HepG2 (cell line): ENCODE measurements at regions not wholly inside any gene's neighbourhood (a gene's known extent, or its start where the extent isn't known, plus 50 kb on each side); places are given as distances from the start of the nearest gene placed in this dataset.

ENCODE experiments used
- ATAC-seq: fragments of 200-7000 bp; cut with Tn5 transposase; 3 replicates; pipeline ENCODE4 v1.9.1; 2020; ENCODE audit warnings: mild to moderate bottlenecking, moderate library complexity
- BruUV-seq: library from RNA; stranded (reverse); fragments of 400-500 nt; replicated peaks from 2 replicates; lab custom pipeline; 2021; lab: Mats Ljungman, UMichigan
- CTCF ChIA-PET: fragments of 300-600 bp; formaldehyde crosslinking; extraction: SDS; loops from one replicate; lab custom pipeline; 2021; ENCODE audit warnings: low total read pairs, inconsistent platforms, low intra/inter-chr PET ratio; lab: Yijun Ruan, JAX
- POLR2A ChIA-PET: fragments of 350-600 bp; sonication (Branson Sonifier 250); formaldehyde crosslinking; loops from one replicate; lab custom pipeline; 2020; ENCODE audit warnings: antibody characterized with exemption, inconsistent platforms; lab: Yijun Ruan, JAX
- DNase-seq: peaks from one replicate; pipeline ENCODE4 v3.0.0-alpha.2; 2015; ENCODE audit warnings: low spot score
- FAIRE-seq: peaks from 3 replicates; lab custom pipeline; 2011; peaks lifted over from hg19 to GRCh38; lab: Jason Lieb, UNC
- H2AFZ ChIP-seq: one replicate; pipeline ENCODE4 v1.6.1; 2011; ENCODE audit warnings: low read length, inconsistent platforms
- H3K27ac ChIP-seq: fragments of 300-600 bp; 3 replicates; pipeline ENCODE4 v1.8.0; 2011; ENCODE audit warnings: mixed run types, mild to moderate bottlenecking, mixed read lengths, low read length, inconsistent platforms; ENCODE audit not compliant: insufficient read depth; ENCODE audit errors: extremely low read length
- H3K27me3 ChIP-seq, 2 experiments: fragments of 200-600 bp in 1 of 2; 2 replicates in 1 of 2; 3 replicates in 1 of 2; pipeline versions ENCODE4 v1.6.0 to v1.8.0; 2011; ENCODE audit warnings: low read length in 2 of 2, mild to moderate bottlenecking in 2 of 2, moderate library complexity in 2 of 2, inconsistent platforms in 1 of 2; ENCODE audit not compliant: insufficient read depth in 2 of 2, control insufficient read depth in 1 of 2
- H3K36me3 ChIP-seq, 2 experiments: fragments of 200-600 bp in 1 of 2; replicated peaks in 1 of 2; 2 replicates in 1 of 2; 3 replicates in 1 of 2; pipeline versions ENCODE4 v1.5.1 to v1.8.0; 2011; ENCODE audit warnings: low read length in 2 of 2, inconsistent platforms in 1 of 2; ENCODE audit not compliant: insufficient read depth in 2 of 2, control insufficient read depth in 1 of 2
- H3K4me1 ChIP-seq: 2 replicates; pipeline ENCODE4 v1.5.1; 2012; ENCODE audit warnings: low read length, inconsistent platforms; ENCODE audit not compliant: insufficient read depth
- H3K4me2 ChIP-seq: 2 replicates; pipeline ENCODE4 v1.6.0; 2011; ENCODE audit warnings: low read depth, low read length, inconsistent platforms
- H3K4me3 ChIP-seq, 3 experiments: fragments of 200-600 bp in 1 of 3; sonication (generic), shearing (Covaris generic) in 1 of 3; replicated peaks in 1 of 3; 2 replicates each; pipeline ENCODE4 v1.5.1; 2011 to 2016; ENCODE audit warnings: low read length in 3 of 3, inconsistent platforms in 2 of 3, low read depth in 2 of 3, mild to moderate bottlenecking in 2 of 3, control low read depth in 1 of 3, mixed read lengths in 1 of 3; ENCODE audit not compliant: insufficient read depth in 1 of 3
- H3K79me2 ChIP-seq: one replicate; pipeline ENCODE4 v1.6.1; 2011; ENCODE audit warnings: low read length, inconsistent platforms; ENCODE audit not compliant: insufficient read depth
- H3K9ac ChIP-seq: 2 replicates; pipeline ENCODE4 v1.6.0; 2011; ENCODE audit warnings: mild to moderate bottlenecking, low read depth, low read length, inconsistent platforms; ENCODE audit not compliant: insufficient read depth
- H3K9me3 ChIP-seq: 2 replicates; pipeline ENCODE4 v1.5.1; 2012; ENCODE audit warnings: mild to moderate bottlenecking, low read length
- H4K20me1 ChIP-seq: 2 replicates; pipeline ENCODE4 v1.6.0; 2011; ENCODE audit warnings: inconsistent platforms, mild to moderate bottlenecking, low read length, moderate library complexity; ENCODE audit not compliant: insufficient read depth
- CCAR2 ChIP-seq: fragments of 200-400 bp; formaldehyde crosslinking; optimal IDR thresholded peaks from 2 replicates; pipeline ENCODE3; 2018; ENCODE audit warnings: low read depth, mild to moderate bottlenecking, low read length, moderate library complexity
- CHD4 ChIP-seq: fragments of 200-600 bp; sonication (generic); IDR thresholded peaks from 2 replicates; pipeline ENCODE4 v1.7.0; 2017; ENCODE audit warnings: mild to moderate bottlenecking, low read length, borderline replicate concordance
- CREM ChIP-seq, 2 experiments: sonication (generic) in 1 of 2; formaldehyde crosslinking in 1 of 2; IDR thresholded peaks; 2 replicates each; pipeline versions ENCODE4 v1.4.0 to v1.6.1; 2016 to 2020; ENCODE audit warnings: antibody characterized with exemption in 1 of 2, mild to moderate bottlenecking in 1 of 2, missing genetic modification reagents in 1 of 2
- FOXM1 ChIP-seq: sonication (generic); formaldehyde crosslinking; IDR thresholded peaks from 2 replicates; pipeline ENCODE4 v1.5.0; 2020; ENCODE audit warnings: missing genetic modification reagents
- ZMYM2 ChIP-seq: sonication (generic); formaldehyde crosslinking; IDR thresholded peaks from 2 replicates; pipeline ENCODE4 v1.8.0; 2022; ENCODE audit warnings: mild to moderate bottlenecking, missing genetic modification reagents
- ZNF335 ChIP-seq: sonication (generic); formaldehyde crosslinking; IDR thresholded peaks from 2 replicates; pipeline ENCODE4 v1.4.0; 2020; ENCODE audit warnings: missing genetic modification reagents
- ZNF713 ChIP-seq: sonication (generic); formaldehyde crosslinking; IDR thresholded peaks from 2 replicates; pipeline ENCODE4 v1.4.0; 2020; ENCODE audit warnings: mild to moderate bottlenecking, missing genetic modification reagents
- WGBS: methylation state at CpG from one replicate; pipeline ENCODE4 v1.1.6; 2017; ENCODE audit warnings: low lambda C conversion rate; 5-methylcytosine and 5-hydroxymethylcytosine counted together
- in situ Hi-C: cut with HindIII; loops from 2 replicates; pipeline ENCODE4 v1.10.0; 2017; ENCODE audit warnings: low pct_unique_long_range_greater_than_20kb; ENCODE audit not compliant: extremely low pct_ligation_motif_present
- intact Hi-C: fragments of 100-400 bp; cut with micrococcal nuclease; formaldehyde crosslinking; loops from one replicate; pipeline ENCODE4 v1.10.0; 2022; ENCODE audit not compliant: unreplicated experiment
- TF ChIP-seq, protein P1 (sequence below): sonication (generic); formaldehyde crosslinking; conservative IDR thresholded peaks from 2 replicates; pipeline ENCODE4 v1.8.0; 2022; ENCODE audit warnings: missing genetic modification reagents
- TF ChIP-seq, protein P2 (sequence below): sonication (generic); formaldehyde crosslinking; IDR thresholded peaks from 2 replicates; pipeline ENCODE4 v1.9.0; 2021; ENCODE audit warnings: mild to moderate bottlenecking, missing genetic modification reagents

DNA sequence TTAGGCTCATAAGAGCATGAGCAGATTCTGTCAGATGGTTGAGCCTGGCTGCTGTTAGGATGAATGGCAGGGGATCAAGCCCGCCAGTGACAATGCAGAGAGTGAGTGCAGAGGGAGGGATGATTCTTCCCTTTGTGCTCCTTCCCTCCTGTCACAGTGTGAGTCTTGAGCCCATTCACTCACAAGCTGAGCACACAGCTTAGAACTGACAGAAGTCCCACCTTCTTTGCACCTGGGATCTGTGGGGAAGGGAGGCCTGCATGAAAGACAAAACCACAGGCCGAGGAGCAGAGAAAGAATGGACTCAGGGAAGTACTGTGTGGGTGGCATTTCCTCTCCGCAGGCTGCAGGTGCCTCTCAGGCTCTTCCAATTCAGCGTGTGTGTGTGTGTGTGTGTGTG lies 160.6 kb downstream of the KCNA5 start:
- CTCF ChIA-PET = no interaction called here
- H3K27me3 ChIP-seq = no peaks in the 10 kb centered on the region
- FAIRE-seq (no peak), DNase-seq (no peak), ATAC-seq (no peak)
- no peak overlapping the region for H3K9ac ChIP-seq
- BruUV-seq = no TSS peak
- POLR2A ChIA-PET = no interaction called here
- intact Hi-C loops (no loop called here), in situ Hi-C loops (loop anchor here (5.0 kb wide), 1 partner anchor 238 kb away; no protein-coding TSS in a partner anchor)
- no peaks in the 10 kb centered on the region for H4K20me1 ChIP-seq
- no peaks in the 10 kb centered on the region for H3K36me3 ChIP-seq
- no peak overlapping the region for H3K4me3 ChIP-seq
- no peaks in the 10 kb centered on the region for H3K9me3 ChIP-seq
- H2AFZ ChIP-seq = no peak overlapping the region
- no peak overlapping the region for H3K27ac ChIP-seq
- no peak overlapping the region for H3K4me2 ChIP-seq
- H3K79me2 ChIP-seq = no peaks in the 10 kb centered on the region
- 25% methylated on average over 4 of the region's 4 CpGs for WGBS
- H3K4me1 ChIP-seq = no peaks in the 10 kb centered on the region
- TF ChIP-seq CREM (IDR thresholded peaks at IDR 0.05) (no peak), CREM (CRISPR knock-in tag; IDR thresholded peaks at IDR 0.05) (no peak), CCAR2 (no peak), CHD4 (no peak), ZMYM2 (CRISPR knock-in tag) (no peak), ZNF335 (CRISPR knock-in tag) (no peak), ZNF713 (no peak), FOXM1 (CRISPR knock-in tag) (no peak)
- TF ChIP-seq, protein P1, sequence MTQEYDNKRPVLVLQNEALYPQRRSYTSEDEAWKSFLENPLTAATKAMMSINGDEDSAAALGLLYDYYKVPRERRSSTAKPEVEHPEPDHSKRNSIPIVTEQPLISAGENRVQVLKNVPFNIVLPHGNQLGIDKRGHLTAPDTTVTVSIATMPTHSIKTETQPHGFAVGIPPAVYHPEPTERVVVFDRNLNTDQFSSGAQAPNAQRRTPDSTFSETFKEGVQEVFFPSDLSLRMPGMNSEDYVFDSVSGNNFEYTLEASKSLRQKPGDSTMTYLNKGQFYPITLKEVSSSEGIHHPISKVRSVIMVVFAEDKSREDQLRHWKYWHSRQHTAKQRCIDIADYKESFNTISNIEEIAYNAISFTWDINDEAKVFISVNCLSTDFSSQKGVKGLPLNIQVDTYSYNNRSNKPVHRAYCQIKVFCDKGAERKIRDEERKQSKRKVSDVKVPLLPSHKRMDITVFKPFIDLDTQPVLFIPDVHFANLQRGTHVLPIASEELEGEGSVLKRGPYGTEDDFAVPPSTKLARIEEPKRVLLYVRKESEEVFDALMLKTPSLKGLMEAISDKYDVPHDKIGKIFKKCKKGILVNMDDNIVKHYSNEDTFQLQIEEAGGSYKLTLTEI (CRISPR knock-in tag) = no peak
- TF ChIP-seq, protein P2, sequence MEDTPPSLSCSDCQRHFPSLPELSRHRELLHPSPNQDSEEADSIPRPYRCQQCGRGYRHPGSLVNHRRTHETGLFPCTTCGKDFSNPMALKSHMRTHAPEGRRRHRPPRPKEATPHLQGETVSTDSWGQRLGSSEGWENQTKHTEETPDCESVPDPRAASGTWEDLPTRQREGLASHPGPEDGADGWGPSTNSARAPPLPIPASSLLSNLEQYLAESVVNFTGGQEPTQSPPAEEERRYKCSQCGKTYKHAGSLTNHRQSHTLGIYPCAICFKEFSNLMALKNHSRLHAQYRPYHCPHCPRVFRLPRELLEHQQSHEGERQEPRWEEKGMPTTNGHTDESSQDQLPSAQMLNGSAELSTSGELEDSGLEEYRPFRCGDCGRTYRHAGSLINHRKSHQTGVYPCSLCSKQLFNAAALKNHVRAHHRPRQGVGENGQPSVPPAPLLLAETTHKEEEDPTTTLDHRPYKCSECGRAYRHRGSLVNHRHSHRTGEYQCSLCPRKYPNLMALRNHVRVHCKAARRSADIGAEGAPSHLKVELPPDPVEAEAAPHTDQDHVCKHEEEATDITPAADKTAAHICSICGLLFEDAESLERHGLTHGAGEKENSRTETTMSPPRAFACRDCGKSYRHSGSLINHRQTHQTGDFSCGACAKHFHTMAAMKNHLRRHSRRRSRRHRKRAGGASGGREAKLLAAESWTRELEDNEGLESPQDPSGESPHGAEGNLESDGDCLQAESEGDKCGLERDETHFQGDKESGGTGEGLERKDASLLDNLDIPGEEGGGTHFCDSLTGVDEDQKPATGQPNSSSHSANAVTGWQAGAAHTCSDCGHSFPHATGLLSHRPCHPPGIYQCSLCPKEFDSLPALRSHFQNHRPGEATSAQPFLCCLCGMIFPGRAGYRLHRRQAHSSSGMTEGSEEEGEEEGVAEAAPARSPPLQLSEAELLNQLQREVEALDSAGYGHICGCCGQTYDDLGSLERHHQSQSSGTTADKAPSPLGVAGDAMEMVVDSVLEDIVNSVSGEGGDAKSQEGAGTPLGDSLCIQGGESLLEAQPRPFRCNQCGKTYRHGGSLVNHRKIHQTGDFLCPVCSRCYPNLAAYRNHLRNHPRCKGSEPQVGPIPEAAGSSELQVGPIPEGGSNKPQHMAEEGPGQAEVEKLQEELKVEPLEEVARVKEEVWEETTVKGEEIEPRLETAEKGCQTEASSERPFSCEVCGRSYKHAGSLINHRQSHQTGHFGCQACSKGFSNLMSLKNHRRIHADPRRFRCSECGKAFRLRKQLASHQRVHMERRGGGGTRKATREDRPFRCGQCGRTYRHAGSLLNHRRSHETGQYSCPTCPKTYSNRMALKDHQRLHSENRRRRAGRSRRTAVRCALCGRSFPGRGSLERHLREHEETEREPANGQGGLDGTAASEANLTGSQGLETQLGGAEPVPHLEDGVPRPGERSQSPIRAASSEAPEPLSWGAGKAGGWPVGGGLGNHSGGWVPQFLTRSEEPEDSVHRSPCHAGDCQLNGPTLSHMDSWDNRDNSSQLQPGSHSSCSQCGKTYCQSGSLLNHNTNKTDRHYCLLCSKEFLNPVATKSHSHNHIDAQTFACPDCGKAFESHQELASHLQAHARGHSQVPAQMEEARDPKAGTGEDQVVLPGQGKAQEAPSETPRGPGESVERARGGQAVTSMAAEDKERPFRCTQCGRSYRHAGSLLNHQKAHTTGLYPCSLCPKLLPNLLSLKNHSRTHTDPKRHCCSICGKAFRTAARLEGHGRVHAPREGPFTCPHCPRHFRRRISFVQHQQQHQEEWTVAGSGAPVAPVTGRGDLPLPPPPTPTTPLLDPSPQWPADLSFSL (CRISPR knock-in tag) = no peak
